HEK293 (cell line): ENCODE measurements at regions not wholly inside any gene's neighbourhood (a gene's known extent, or its start where the extent isn't known, plus 50 kb on each side); places are given as distances from the start of the nearest gene placed in this dataset.

Experiments
- CTCF ChIA-PET: fragments of 350-600 bp; formaldehyde crosslinking; extraction: SDS; loops from one replicate; lab custom pipeline; 2021; ENCODE audit warnings: antibody characterized with exemption; lab: Yijun Ruan, JAX
- POLR2A ChIA-PET: fragments of 300-600 bp; formaldehyde crosslinking; extraction: SDS; loops from one replicate; lab custom pipeline; 2020; ENCODE audit warnings: antibody characterized with exemption, inconsistent platforms; lab: Yijun Ruan, JAX
- H3K27ac ChIP-seq: fragments of 200-500 bp; sonication (Bioruptor generic); 2 replicates; pipeline ENCODE4 v1.5.1; 2014; ENCODE audit warnings: low read depth, low read length, control low read depth, inconsistent platforms; ENCODE audit errors: extremely low read depth
- H3K36me3 ChIP-seq, 2 experiments: fragments of 200-500 bp in 1 of 2; sonication (Bioruptor generic) in 1 of 2; 1 replicate in 1 of 2; 2 replicates in 1 of 2; pipeline ENCODE4 v1.5.1; 2014 to 2017; ENCODE audit warnings: inconsistent platforms in 2 of 2, low read length in 2 of 2; ENCODE audit not compliant: control insufficient read depth in 2 of 2, insufficient read depth in 1 of 2
- H3K4me1 ChIP-seq: fragments of 200-500 bp; sonication (Bioruptor generic); 2 replicates; pipeline ENCODE4 v1.5.1; 2014; ENCODE audit warnings: mild to moderate bottlenecking, low read length, inconsistent platforms; ENCODE audit not compliant: control insufficient read depth, insufficient read depth
- H3K4me3 ChIP-seq: 2 replicates; pipeline ENCODE4 v1.5.1; 2011; ENCODE audit warnings: low read depth, mild to moderate bottlenecking, control low read depth, low read length, moderate library complexity
- H3K9me3 ChIP-seq: fragments of 200-500 bp; sonication (Bioruptor generic); 2 replicates; pipeline ENCODE4 v1.5.1; 2014; ENCODE audit warnings: low read depth, low read length, inconsistent platforms; ENCODE audit not compliant: control insufficient read depth, insufficient read depth
- KLF16 ChIP-seq: fragments of 450-650 bp; formaldehyde crosslinking; IDR thresholded peaks from 2 replicates; pipeline ENCODE4 v1.5.1; 2017; ENCODE audit warnings: missing biosample characterization, missing genetic modification characterization
- MYNN ChIP-seq: fragments of 450-650 bp; formaldehyde crosslinking; IDR thresholded peaks from 2 replicates; pipeline ENCODE4 v1.5.1; 2016; ENCODE audit warnings: missing biosample characterization, missing genetic modification characterization, borderline replicate concordance
- SP7 ChIP-seq: fragments of 450-650 bp; formaldehyde crosslinking; IDR thresholded peaks from 2 replicates; pipeline ENCODE4 v1.5.1; 2016; ENCODE audit warnings: missing biosample characterization, missing genetic modification characterization
- ZFP69B ChIP-seq: fragments of 450-650 bp; formaldehyde crosslinking; IDR thresholded peaks from 2 replicates; pipeline ENCODE4 v1.5.1; 2016; ENCODE audit warnings: missing biosample characterization, missing genetic modification characterization
- ZNF138 ChIP-seq: fragments of 450-650 bp; formaldehyde crosslinking; IDR thresholded peaks from 2 replicates; pipeline ENCODE4 v1.5.1; 2016; ENCODE audit warnings: missing biosample characterization, missing genetic modification characterization, borderline replicate concordance
- ZNF274 ChIP-seq, 2 experiments: fragments of 200-500 bp in 1 of 2; fragments of 450-650 bp in 1 of 2; sonication (Bioruptor generic) in 1 of 2; formaldehyde crosslinking in 1 of 2; IDR thresholded peaks; 2 replicates each; pipeline versions ENCODE4 v1.5.1 to v1.6.1; 2014 to 2016; ENCODE audit warnings: borderline replicate concordance in 1 of 2, inconsistent platforms in 1 of 2, low read length in 1 of 2, missing biosample characterization in 1 of 2, missing genetic modification characterization in 1 of 2
- ZNF324 ChIP-seq: fragments of 450-650 bp; formaldehyde crosslinking; IDR thresholded peaks from 2 replicates; pipeline ENCODE4 v1.5.1; 2016; ENCODE audit warnings: missing biosample characterization, missing genetic modification characterization
- ZNF621 ChIP-seq: fragments of 450-650 bp; formaldehyde crosslinking; IDR thresholded peaks from 2 replicates; pipeline ENCODE4 v1.5.1; 2017; ENCODE audit warnings: missing biosample characterization, missing genetic modification characterization
- ZNF701 ChIP-seq: fragments of 450-650 bp; formaldehyde crosslinking; IDR thresholded peaks from 2 replicates; pipeline ENCODE4 v1.5.1; 2016; ENCODE audit warnings: missing biosample characterization, missing genetic modification characterization
- ZNF76 ChIP-seq: fragments of 450-650 bp; formaldehyde crosslinking; IDR thresholded peaks from 2 replicates; pipeline ENCODE4; 2016; ENCODE audit warnings: low read depth, missing biosample characterization, missing genetic modification characterization, borderline replicate concordance
- ZNF776 ChIP-seq: fragments of 450-650 bp; formaldehyde crosslinking; IDR thresholded peaks from 2 replicates; pipeline ENCODE4 v1.5.0; 2017; ENCODE audit warnings: missing biosample characterization, missing genetic modification characterization, borderline replicate concordance
- ZNF792 ChIP-seq: fragments of 450-650 bp; formaldehyde crosslinking; IDR thresholded peaks from 2 replicates; pipeline ENCODE4 v1.5.1; 2016; ENCODE audit warnings: missing biosample characterization, missing genetic modification characterization
- TF ChIP-seq, protein P1 (sequence below): fragments of 450-650 bp; IDR thresholded peaks from 2 replicates; pipeline ENCODE4 v1.5.1; 2018; ENCODE audit warnings: missing biosample characterization, missing genetic modification characterization
- TF ChIP-seq, protein P2 (sequence below): fragments of 450-650 bp; formaldehyde crosslinking; IDR thresholded peaks from 2 replicates; pipeline ENCODE4 v1.5.1; 2017; ENCODE audit warnings: missing biosample characterization, missing genetic modification characterization
- TF ChIP-seq, protein P3 (sequence below): fragments of 450-650 bp; formaldehyde crosslinking; IDR thresholded peaks from 2 replicates; pipeline ENCODE4 v1.5.1; 2016; ENCODE audit warnings: missing biosample characterization, missing genetic modification characterization
- TF ChIP-seq, protein P4 (sequence below): IDR thresholded peaks from 2 replicates; pipeline ENCODE4 v1.6.1; 2011; ENCODE audit warnings: mild to moderate bottlenecking, low read depth, low read length, borderline replicate concordance

DNA sequence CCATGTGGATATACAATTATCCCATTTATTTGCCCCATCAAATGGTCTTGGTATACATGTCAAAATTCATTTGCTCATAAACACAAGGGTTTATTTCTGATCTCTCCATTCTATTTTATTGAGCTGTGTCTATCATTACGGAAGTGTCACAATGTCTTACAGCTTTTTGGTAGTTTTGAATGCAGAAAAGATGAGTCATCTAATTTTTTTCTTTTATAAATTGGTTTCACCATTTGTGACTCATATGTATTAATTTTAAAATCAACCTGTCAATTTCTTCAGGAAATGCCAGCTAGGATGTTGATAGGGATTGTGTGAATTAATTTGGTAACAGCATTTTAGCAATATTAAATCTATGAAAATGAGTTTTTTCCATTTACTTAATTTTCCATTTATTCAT is 2549.4 kb downstream of the PCDH9 start (continued):
- TF ChIP-seq ZNF792 (tag by site-specific recombination): no peak
- TF ChIP-seq ZNF776 (tag by site-specific recombination): no peak
- no peak for TF ChIP-seq ZNF76
- TF ChIP-seq, protein P1, sequence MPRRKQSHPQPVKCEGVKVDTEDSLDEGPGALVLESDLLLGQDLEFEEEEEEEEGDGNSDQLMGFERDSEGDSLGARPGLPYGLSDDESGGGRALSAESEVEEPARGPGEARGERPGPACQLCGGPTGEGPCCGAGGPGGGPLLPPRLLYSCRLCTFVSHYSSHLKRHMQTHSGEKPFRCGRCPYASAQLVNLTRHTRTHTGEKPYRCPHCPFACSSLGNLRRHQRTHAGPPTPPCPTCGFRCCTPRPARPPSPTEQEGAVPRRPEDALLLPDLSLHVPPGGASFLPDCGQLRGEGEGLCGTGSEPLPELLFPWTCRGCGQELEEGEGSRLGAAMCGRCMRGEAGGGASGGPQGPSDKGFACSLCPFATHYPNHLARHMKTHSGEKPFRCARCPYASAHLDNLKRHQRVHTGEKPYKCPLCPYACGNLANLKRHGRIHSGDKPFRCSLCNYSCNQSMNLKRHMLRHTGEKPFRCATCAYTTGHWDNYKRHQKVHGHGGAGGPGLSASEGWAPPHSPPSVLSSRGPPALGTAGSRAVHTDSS (tag by site-specific recombination): no peak
- no peak for TF ChIP-seq MYNN (tag by site-specific recombination)
- no peak for TF ChIP-seq ZNF138 (tag by site-specific recombination)

DNA sequence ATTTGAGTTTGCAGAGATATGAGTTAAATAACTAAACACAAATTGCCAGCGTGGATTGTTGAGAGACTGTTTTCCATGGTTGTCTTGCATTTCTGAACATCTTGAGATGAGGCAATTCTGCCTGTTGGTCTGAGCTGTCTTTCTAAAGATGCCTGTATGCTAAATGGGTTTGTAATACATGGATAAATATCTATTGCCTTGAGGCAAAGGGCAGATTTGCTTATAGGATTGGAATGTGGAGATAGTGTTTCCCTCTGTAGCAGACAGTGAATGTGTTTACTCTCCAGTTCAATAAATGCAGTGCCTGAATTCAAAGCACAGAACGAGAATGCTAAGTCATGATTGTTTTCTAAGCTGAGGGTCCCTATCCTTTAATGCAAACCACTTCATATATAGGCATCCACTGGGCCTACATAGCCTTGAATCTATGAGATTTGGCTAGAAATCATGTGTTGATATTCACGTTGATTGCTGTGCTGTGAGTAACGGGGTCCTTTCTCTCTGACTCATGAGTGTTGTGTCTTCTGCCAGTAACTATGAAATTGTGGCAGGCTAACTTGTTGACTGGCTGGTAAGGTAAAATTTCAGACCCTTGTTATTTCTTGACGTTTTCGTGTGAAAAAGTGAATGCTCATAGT is 2554.8 kb downstream of the PCDH9 start:
- H3K4me3 ChIP-seq: no peak overlapping the region

DNA sequence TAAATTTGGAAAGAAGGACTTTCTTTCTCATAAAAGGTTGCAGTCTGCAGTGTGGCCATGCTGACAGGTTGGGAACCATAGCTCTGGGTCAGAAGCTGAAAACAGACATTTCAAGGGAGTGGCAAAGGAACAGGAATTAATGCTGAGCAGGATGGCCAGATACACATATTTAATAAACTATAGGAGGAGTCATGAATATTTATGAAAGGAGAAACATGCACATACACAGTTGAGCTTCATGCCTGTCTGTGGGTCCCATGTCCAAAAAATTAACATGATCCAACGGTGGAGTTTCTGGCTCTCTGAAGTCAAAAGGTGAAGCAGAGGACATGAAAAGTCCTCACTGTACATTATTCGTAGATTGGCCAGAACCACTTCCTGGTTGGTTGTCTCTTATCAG is 2556.0 kb downstream of the PCDH9 start:
- Histone ChIP-seq H3K4me1 (no peaks in the 10 kb centered on the region), H3K36me3 (no peaks in the 10 kb centered on the region), H3K4me3 (no peak overlapping the region), H3K9me3 (no peaks in the 10 kb centered on the region), H3K27ac (no peak overlapping the region)
- TF ChIP-seq, protein P2, sequence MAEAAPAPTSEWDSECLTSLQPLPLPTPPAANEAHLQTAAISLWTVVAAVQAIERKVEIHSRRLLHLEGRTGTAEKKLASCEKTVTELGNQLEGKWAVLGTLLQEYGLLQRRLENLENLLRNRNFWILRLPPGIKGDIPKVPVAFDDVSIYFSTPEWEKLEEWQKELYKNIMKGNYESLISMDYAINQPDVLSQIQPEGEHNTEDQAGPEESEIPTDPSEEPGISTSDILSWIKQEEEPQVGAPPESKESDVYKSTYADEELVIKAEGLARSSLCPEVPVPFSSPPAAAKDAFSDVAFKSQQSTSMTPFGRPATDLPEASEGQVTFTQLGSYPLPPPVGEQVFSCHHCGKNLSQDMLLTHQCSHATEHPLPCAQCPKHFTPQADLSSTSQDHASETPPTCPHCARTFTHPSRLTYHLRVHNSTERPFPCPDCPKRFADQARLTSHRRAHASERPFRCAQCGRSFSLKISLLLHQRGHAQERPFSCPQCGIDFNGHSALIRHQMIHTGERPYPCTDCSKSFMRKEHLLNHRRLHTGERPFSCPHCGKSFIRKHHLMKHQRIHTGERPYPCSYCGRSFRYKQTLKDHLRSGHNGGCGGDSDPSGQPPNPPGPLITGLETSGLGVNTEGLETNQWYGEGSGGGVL (tag by site-specific recombination): no peak
- TF ChIP-seq ZNF324 (tag by site-specific recombination) (no peak), ZFP69B (no peak), KLF16 (tag by site-specific recombination) (no peak), ZNF701 (tag by site-specific recombination) (no peak), ZNF621 (tag by site-specific recombination) (no peak), SP7 (tag by site-specific recombination) (no peak)
- TF ChIP-seq, protein P3, sequence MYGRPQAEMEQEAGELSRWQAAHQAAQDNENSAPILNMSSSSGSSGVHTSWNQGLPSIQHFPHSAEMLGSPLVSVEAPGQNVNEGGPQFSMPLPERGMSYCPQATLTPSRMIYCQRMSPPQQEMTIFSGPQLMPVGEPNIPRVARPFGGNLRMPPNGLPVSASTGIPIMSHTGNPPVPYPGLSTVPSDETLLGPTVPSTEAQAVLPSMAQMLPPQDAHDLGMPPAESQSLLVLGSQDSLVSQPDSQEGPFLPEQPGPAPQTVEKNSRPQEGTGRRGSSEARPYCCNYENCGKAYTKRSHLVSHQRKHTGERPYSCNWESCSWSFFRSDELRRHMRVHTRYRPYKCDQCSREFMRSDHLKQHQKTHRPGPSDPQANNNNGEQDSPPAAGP (tag by site-specific recombination): no peak
- POLR2A ChIA-PET: no interaction called here
- CTCF ChIA-PET: no interaction called here

More for the DNA sequence above, 2554.8 kb downstream of the PCDH9 start:
- H3K27ac ChIP-seq: no peak overlapping the region
- no peaks in the 10 kb centered on the region for H3K4me1 ChIP-seq
- H3K36me3 ChIP-seq: no peaks in the 10 kb centered on the region
- ChIA-PET POLR2A (no interaction called here), CTCF (no interaction called here)
- no peaks in the 10 kb centered on the region for H3K9me3 ChIP-seq
- TF ChIP-seq ZNF274 (IDR thresholded peaks at IDR 0.05; ENCODE audit: low read length): no peak
- no peak for TF ChIP-seq ZNF274 (tag by site-specific recombination; IDR thresholded peaks at IDR 0.05; ENCODE audit: borderline replicate concordance)
- TF ChIP-seq, protein P4, sequence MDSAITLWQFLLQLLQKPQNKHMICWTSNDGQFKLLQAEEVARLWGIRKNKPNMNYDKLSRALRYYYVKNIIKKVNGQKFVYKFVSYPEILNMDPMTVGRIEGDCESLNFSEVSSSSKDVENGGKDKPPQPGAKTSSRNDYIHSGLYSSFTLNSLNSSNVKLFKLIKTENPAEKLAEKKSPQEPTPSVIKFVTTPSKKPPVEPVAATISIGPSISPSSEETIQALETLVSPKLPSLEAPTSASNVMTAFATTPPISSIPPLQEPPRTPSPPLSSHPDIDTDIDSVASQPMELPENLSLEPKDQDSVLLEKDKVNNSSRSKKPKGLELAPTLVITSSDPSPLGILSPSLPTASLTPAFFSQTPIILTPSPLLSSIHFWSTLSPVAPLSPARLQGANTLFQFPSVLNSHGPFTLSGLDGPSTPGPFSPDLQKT: 0 out of 2 replicates have a peak, but pooled peaks have one; percentile 40
